ENCODE measurements at regions not wholly inside any gene's neighbourhood (a gene's known extent, or its start where the extent isn't known, plus 50 kb on each side); places are given as distances from the start of the nearest gene placed in this dataset.

DNA sequence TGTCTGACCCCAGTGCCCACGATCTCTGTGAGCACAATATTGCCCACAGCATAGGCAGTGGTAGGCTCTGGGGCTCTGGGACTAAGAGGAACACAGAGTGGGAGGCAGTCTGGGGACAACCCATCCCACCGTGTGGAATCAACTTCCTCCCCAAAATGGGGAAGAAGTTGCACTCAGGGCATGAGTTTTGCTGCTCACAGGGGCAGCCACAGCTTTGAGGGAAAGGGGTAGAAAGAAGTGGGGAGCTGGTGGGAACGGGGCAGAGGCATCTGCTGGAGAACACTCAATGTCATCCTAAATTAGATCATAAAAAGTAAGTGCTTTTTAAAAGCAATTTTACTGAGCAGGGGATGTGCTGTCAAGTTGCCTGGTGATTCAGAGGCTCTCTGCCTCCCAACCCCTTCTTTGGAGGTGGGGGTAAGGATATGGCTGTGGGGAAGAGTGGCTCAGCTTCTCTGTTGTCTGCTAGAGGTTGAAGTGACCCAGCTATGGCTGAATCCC, 233.8 kb upstream of the NCAM1 start:
- H3K27ac ChIP-seq (ENCODE audit: low read depth in 1 of 2, low read length in 2 of 2) = no peak overlapping the region
- no peaks in the 10 kb centered on the region for H3K4me1 ChIP-seq (ENCODE audit: insufficient read depth, low read length)
- H3K4me1 Mint-ChIP-seq (ENCODE audit: low read depth) = no peaks in the 10 kb centered on the region
- peaks cover 0 to 7% of the 10 kb centered on the region in 2 experiments for H3K9me3 ChIP-seq (ENCODE audit: control insufficient read depth in 1 of 2, insufficient read depth in 1 of 2, low read length in 2 of 2)
- H3K36me3 Mint-ChIP-seq (ENCODE audit: low read depth) = no peaks in the 10 kb centered on the region
- H3K27ac Mint-ChIP-seq = no peak overlapping the region
- H3K4me3 Mint-ChIP-seq = no peak overlapping the region
- no peaks in the 10 kb centered on the region for H3K9me3 Mint-ChIP-seq
- ChIA-PET CTCF (no interaction called here), POLR2A (no interaction called here)
- TF ChIP-seq, protein P1, sequence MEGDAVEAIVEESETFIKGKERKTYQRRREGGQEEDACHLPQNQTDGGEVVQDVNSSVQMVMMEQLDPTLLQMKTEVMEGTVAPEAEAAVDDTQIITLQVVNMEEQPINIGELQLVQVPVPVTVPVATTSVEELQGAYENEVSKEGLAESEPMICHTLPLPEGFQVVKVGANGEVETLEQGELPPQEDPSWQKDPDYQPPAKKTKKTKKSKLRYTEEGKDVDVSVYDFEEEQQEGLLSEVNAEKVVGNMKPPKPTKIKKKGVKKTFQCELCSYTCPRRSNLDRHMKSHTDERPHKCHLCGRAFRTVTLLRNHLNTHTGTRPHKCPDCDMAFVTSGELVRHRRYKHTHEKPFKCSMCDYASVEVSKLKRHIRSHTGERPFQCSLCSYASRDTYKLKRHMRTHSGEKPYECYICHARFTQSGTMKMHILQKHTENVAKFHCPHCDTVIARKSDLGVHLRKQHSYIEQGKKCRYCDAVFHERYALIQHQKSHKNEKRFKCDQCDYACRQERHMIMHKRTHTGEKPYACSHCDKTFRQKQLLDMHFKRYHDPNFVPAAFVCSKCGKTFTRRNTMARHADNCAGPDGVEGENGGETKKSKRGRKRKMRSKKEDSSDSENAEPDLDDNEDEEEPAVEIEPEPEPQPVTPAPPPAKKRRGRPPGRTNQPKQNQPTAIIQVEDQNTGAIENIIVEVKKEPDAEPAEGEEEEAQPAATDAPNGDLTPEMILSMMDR (IDR thresholded peaks at IDR 0.05) = no peak
- peaks cover 0 to 2% of the 10 kb centered on the region in 2 experiments for H3K27me3 ChIP-seq (ENCODE audit: control insufficient read depth in 1 of 2, insufficient read depth in 2 of 2, low read length in 2 of 2)
- ATAC-seq (ENCODE audit: poor library complexity) (no peak), DNase-seq (no peak)
- intact Hi-C loops (cut with DNase I, micrococcal nuclease) = no loop called here
- no peak overlapping the region for H3K4me3 ChIP-seq (ENCODE audit: low read length)
- H3K36me3 ChIP-seq (ENCODE audit: insufficient read depth, low read length) = no peaks in the 10 kb centered on the region
- H3K27me3 Mint-ChIP-seq = peaks cover 18% of the 10 kb centered on the region

DNA sequence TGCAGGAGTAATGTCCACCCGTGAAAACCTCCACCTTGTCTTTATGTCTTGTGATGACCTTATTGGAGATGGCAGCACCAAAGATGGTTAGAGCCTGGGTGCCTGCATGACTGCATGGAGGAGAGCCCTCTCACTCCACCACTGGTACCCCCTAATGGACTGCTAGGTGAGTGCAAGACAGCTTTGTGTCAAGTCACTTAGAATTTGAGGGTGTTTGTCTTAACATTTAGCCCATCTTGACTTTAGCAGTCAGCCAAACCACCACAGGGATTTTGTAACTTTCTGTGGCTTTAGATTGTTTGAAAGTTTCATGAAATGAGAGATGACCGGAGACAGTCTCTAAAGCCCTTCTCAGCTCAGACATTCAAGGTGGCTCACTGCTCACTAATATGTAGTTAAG, 232.9 kb upstream of the NCAM1 start:
- Mint-ChIP-seq H3K27me3 (peaks cover 12% of the 10 kb centered on the region), H3K4me3 (no peak overlapping the region), H3K4me1 (ENCODE audit: low read depth) (no peaks in the 10 kb centered on the region), H3K27ac (no peak overlapping the region), H3K36me3 (ENCODE audit: low read depth) (no peaks in the 10 kb centered on the region), H3K9me3 (no peaks in the 10 kb centered on the region)
- Histone ChIP-seq H3K4me1 (ENCODE audit: insufficient read depth, low read length) (no peaks in the 10 kb centered on the region), H3K36me3 (ENCODE audit: insufficient read depth, low read length) (no peaks in the 10 kb centered on the region), H3K27ac (ENCODE audit: low read depth in 1 of 2, low read length in 2 of 2) (no peak overlapping the region), H3K27me3 (ENCODE audit: control insufficient read depth in 1 of 2, insufficient read depth in 2 of 2, low read length in 2 of 2) (no peaks in the 10 kb centered on the region), H3K4me3 (ENCODE audit: low read length) (no peak overlapping the region), H3K9me3 (ENCODE audit: control insufficient read depth in 1 of 2, insufficient read depth in 1 of 2, low read length in 2 of 2) (peaks cover 0 to 7% of the 10 kb centered on the region in 2 experiments)
- intact Hi-C loops (cut with DNase I, micrococcal nuclease) = no loop called here
- TF ChIP-seq, protein P1 (IDR thresholded peaks at IDR 0.05) = no peak
- no peak for ATAC-seq (ENCODE audit: poor library complexity)
- DNase-seq = no peak
- CTCF ChIA-PET = no interaction called here
- POLR2A ChIA-PET = no interaction called here

DNA sequence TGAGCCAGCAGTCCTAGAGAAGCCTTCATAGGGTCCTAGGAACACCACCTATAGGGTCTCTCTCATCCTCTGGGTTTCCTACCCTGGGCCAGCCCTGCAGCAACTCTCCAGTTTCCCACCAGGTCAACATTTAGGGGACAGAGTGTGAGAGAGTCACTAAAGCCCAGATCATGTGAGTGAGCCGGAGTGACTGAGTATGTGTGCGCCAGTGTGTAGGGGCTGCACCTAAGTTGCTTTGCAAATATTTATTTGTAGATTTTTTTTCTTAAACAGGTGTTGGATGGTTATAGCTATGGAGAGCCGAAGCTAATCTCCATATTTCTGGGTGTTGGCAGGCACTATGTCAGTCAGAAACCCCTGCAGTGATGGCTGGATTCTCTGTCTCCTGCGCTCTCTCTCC, 232.5 kb upstream of the NCAM1 start:
- H3K27ac Mint-ChIP-seq = no peak overlapping the region
- intact Hi-C loops (cut with DNase I, micrococcal nuclease) = no loop called here
- no peak overlapping the region for H3K4me3 Mint-ChIP-seq
- ATAC-seq (ENCODE audit: poor library complexity) (no peak), DNase-seq (no peak)
- Histone ChIP-seq H3K36me3 (ENCODE audit: insufficient read depth, low read length) (no peaks in the 10 kb centered on the region), H3K9me3 (ENCODE audit: control insufficient read depth in 1 of 2, insufficient read depth in 1 of 2, low read length in 2 of 2) (peaks cover 0 to 7% of the 10 kb centered on the region in 2 experiments), H3K27ac (ENCODE audit: low read depth in 1 of 2, low read length in 2 of 2) (no peak overlapping the region), H3K27me3 (ENCODE audit: control insufficient read depth in 1 of 2, insufficient read depth in 2 of 2, low read length in 2 of 2) (no peaks in the 10 kb centered on the region), H3K4me1 (ENCODE audit: insufficient read depth, low read length) (no peaks in the 10 kb centered on the region), H3K4me3 (ENCODE audit: low read length) (no peak overlapping the region)
- no peaks in the 10 kb centered on the region for H3K36me3 Mint-ChIP-seq (ENCODE audit: low read depth)
- H3K27me3 Mint-ChIP-seq = peaks cover 12% of the 10 kb centered on the region
- ChIA-PET POLR2A (no interaction called here), CTCF (no interaction called here)
- no peaks in the 10 kb centered on the region for H3K9me3 Mint-ChIP-seq
- no peaks in the 10 kb centered on the region for H3K4me1 Mint-ChIP-seq (ENCODE audit: low read depth)
- TF ChIP-seq, protein P1 (IDR thresholded peaks at IDR 0.05) = no peak

All from CD4-positive, alpha-beta T cell (primary cell).